OCI-LY3 (cell line): ENCODE measurements at regions not wholly inside any gene's neighbourhood (a gene's known extent, or its start where the extent isn't known, plus 50 kb on each side); places are given as distances from the start of the nearest gene placed in this dataset.

Experiments
- EZH2phosphoT487 ChIP-seq: fragments of 200-600 bp; shearing (Covaris generic); IDR thresholded peaks from 2 replicates; pipeline ENCODE4 v1.6.1; 2018; ENCODE audit warnings: antibody characterized with exemption, mixed run types, low read depth
- TF ChIP-seq, protein P1 (sequence below): fragments of 200-600, 300-600 bp; sonication (generic); IDR thresholded peaks from 2 replicates; pipeline ENCODE4 v1.5.1; 2014; ENCODE audit warnings: antibody characterized with exemption, low read length, low read depth

DNA sequence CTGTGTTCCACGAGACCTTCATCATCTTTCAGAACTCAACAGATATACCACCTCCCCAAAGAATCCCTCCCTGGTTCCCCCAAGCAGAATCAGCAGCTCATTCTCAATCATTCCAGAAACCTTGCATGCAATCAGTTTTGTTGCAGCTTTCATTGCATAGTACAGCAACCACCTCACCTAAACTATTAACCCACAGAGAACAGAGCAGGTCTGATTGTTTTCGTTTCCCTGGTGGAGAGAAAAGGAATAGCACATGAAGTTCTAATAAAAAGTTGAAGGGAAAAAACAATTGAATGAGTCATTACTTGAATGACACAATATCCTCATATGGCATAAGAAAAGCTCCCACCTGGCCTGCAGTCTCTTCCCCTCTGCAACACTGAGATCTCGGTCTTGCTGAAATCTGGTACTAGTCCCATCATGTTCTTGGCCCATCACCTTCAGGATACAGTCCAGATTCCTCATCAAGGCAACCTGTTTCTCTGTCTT is 147.1 kb upstream of the GDF10 start:
- TF ChIP-seq, protein P1, sequence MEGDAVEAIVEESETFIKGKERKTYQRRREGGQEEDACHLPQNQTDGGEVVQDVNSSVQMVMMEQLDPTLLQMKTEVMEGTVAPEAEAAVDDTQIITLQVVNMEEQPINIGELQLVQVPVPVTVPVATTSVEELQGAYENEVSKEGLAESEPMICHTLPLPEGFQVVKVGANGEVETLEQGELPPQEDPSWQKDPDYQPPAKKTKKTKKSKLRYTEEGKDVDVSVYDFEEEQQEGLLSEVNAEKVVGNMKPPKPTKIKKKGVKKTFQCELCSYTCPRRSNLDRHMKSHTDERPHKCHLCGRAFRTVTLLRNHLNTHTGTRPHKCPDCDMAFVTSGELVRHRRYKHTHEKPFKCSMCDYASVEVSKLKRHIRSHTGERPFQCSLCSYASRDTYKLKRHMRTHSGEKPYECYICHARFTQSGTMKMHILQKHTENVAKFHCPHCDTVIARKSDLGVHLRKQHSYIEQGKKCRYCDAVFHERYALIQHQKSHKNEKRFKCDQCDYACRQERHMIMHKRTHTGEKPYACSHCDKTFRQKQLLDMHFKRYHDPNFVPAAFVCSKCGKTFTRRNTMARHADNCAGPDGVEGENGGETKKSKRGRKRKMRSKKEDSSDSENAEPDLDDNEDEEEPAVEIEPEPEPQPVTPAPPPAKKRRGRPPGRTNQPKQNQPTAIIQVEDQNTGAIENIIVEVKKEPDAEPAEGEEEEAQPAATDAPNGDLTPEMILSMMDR = peak; percentile 15; the same call in 1 of the 2 replicates
- no peak for TF ChIP-seq EZH2phosphoT487
